ENCODE measurements at regions not wholly inside any gene's neighbourhood (a gene's known extent, or its start where the extent isn't known, plus 50 kb on each side); places are given as distances from the start of the nearest gene placed in this dataset.
A peak's percentile ranks its signal among the peaks of the same experiment; 100 is the strongest.

DNA sequence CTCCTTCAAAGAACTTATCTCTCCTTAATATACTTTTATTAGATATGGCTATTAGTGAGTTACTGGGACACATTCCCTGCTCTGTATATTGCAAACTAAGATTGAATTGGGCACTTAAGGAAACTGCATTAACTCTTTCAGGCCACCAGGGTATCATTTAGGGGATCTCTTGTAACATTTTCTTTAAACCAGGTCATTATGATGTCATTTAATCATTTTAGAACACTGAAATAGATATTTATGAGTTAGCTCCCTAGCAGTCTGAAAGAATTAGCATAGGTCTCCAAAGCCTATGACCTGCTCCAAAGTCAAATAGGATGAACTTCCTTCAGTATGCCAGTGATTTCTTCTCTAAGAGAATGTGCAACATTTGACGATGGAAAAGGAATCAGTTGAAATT, 506.9 kb downstream of the FOXG1 start:
- DNase-seq: no peak
- Histone ChIP-seq H3K4me3 (ENCODE audit: low read length in 3 of 3) (no peak overlapping the region), H3K9ac (ENCODE audit: low read length in 3 of 3) (no peak overlapping the region), H3K36me3 (ENCODE audit: control insufficient read depth in 2 of 3, insufficient read depth in 3 of 3, low read length in 3 of 3) (no peaks in the 10 kb centered on the region), H3K9me3 (ENCODE audit: control insufficient read depth in 2 of 3, insufficient read depth in 1 of 3, low read length in 3 of 3) (no peaks in the 10 kb centered on the region), H3K4me1 (ENCODE audit: control insufficient read depth in 2 of 3, insufficient read depth in 2 of 3, low read depth in 1 of 3, low read length in 3 of 3) (no peaks in the 10 kb centered on the region), H3K27me3 (ENCODE audit: control insufficient read depth, insufficient read depth, low read length) (no peaks in the 10 kb centered on the region), H3K27ac (ENCODE audit: low read depth in 2 of 2, low read length in 2 of 2) (no peak overlapping the region)
- TF ChIP-seq, protein P1, sequence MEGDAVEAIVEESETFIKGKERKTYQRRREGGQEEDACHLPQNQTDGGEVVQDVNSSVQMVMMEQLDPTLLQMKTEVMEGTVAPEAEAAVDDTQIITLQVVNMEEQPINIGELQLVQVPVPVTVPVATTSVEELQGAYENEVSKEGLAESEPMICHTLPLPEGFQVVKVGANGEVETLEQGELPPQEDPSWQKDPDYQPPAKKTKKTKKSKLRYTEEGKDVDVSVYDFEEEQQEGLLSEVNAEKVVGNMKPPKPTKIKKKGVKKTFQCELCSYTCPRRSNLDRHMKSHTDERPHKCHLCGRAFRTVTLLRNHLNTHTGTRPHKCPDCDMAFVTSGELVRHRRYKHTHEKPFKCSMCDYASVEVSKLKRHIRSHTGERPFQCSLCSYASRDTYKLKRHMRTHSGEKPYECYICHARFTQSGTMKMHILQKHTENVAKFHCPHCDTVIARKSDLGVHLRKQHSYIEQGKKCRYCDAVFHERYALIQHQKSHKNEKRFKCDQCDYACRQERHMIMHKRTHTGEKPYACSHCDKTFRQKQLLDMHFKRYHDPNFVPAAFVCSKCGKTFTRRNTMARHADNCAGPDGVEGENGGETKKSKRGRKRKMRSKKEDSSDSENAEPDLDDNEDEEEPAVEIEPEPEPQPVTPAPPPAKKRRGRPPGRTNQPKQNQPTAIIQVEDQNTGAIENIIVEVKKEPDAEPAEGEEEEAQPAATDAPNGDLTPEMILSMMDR (IDR thresholded peaks at IDR 0.05; ENCODE audit: borderline replicate concordance, extremely low read depth, insufficient read depth): no peak
- no peak for FAIRE-seq
- intact Hi-C loops (cut with DNase I): no loop called here

DNA sequence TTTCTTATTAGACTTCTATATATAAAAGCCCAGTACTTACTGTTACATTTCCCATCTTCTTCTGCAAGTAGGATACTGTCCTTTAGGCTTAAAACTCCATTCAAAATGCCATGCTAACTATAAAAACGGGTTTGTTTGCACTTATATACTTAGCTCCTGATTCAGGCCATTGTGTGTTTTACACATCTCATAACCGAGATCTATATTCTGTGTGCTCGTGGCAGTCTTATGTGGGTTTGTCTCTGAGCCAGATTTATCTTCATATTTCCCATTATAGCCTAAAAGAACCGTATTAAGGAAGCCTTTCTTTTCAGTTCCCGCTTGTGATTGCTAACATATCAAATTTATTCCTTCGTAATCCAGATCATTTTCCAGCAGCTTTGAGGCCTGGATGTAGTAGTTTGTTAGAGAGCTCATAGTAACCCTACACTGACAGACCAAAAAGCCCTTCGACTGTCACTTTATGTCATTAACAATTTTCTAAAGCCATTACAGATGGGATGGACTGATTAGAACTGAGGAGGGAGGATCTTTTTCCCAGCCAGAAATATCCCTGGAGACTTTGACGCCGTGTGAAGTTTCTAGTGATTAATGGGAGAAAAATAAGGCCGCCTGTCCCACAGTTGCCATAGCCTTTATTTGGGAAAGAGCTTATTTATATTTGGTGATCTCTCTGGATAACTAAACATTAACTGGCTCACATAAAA, 508.5 kb downstream of the FOXG1 start:
- no peak overlapping the region for H3K9ac ChIP-seq (ENCODE audit: low read length in 3 of 3)
- H3K4me1 ChIP-seq (ENCODE audit: control insufficient read depth in 2 of 3, insufficient read depth in 2 of 3, low read depth in 1 of 3, low read length in 3 of 3): no peaks in the 10 kb centered on the region
- no peak for FAIRE-seq
- no peak overlapping the region for H3K27ac ChIP-seq (ENCODE audit: low read depth in 2 of 2, low read length in 2 of 2)
- intact Hi-C loops (cut with DNase I): no loop called here
- H3K4me3 ChIP-seq (ENCODE audit: low read length in 3 of 3): no peak overlapping the region
- peak in 2 of 5 donors; percentile 5 to 7 for DNase-seq
- no peaks in the 10 kb centered on the region for H3K36me3 ChIP-seq (ENCODE audit: control insufficient read depth in 2 of 3, insufficient read depth in 3 of 3, low read length in 3 of 3)
- no peaks in the 10 kb centered on the region for H3K9me3 ChIP-seq (ENCODE audit: control insufficient read depth in 2 of 3, insufficient read depth in 1 of 3, low read length in 3 of 3)
- TF ChIP-seq, protein P1 (IDR thresholded peaks at IDR 0.05; ENCODE audit: borderline replicate concordance, extremely low read depth, insufficient read depth): no peak
- H3K27me3 ChIP-seq (ENCODE audit: control insufficient read depth, insufficient read depth, low read length): no peaks in the 10 kb centered on the region

DNA sequence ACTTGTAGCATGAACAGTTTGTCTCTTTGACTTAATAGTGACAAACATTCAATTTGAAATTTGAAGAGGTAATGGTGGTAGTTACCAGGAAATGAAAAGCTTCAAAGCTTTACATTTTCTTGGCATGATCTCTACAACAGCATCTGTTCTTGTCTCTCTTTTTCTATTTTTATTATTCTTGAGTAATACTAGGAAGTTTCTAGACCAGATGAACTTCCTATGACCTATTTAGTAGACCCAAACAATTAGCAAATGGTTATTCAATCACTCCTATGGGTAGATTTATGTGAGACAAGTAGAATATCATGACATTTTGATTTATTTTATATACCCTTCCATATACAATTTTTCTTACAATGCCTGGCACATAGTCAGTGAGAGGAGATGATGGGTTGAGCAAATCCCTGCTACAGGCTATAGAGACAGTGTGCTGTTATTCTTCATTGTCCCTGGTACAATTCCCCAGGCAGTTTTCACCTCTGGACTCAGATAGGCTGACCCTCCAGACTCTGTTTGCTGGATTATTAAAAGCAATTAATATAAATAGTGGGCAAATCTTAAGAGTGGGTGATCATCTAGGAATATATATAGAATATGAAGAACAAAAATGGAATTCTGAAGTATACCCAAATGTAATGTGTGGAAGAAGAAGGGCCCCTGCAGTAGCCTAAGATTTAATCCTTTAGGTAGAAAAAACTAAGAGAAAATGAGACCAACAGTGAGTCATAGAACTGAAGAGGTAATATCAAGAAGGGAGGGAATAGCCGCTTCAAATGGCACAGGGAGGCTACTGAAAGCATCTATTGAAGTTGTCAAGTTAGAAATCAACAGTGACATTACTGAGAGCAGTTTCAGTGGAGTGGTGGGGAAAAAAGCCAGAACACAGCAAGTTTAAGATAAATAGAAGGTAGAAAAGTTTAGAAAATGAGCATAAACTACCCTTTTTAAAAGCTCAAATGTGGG, 512.0 kb downstream of the FOXG1 start:
- no peaks in the 10 kb centered on the region for H3K4me1 ChIP-seq (ENCODE audit: control insufficient read depth in 2 of 3, insufficient read depth in 2 of 3, low read depth in 1 of 3, low read length in 3 of 3)
- FAIRE-seq: no peak
- H3K36me3 ChIP-seq (ENCODE audit: control insufficient read depth in 2 of 3, insufficient read depth in 3 of 3, low read length in 3 of 3): no peaks in the 10 kb centered on the region
- H3K9me3 ChIP-seq (ENCODE audit: control insufficient read depth in 2 of 3, insufficient read depth in 1 of 3, low read length in 3 of 3): no peaks in the 10 kb centered on the region
- no peak overlapping the region for H3K9ac ChIP-seq (ENCODE audit: low read length in 3 of 3)
- H3K27ac ChIP-seq (ENCODE audit: low read depth in 2 of 2, low read length in 2 of 2): no peak overlapping the region
- no peak overlapping the region for H3K4me3 ChIP-seq (ENCODE audit: low read length in 3 of 3)
- no peak for DNase-seq
- TF ChIP-seq, protein P1 (IDR thresholded peaks at IDR 0.05; ENCODE audit: borderline replicate concordance, extremely low read depth, insufficient read depth): no peak
- H3K27me3 ChIP-seq (ENCODE audit: control insufficient read depth, insufficient read depth, low read length): no peaks in the 10 kb centered on the region
- intact Hi-C loops (cut with DNase I): no loop called here
